Nephron (organoid): ENCODE measurements at regions not wholly inside any gene's neighbourhood (a gene's known extent, or its start where the extent isn't known, plus 50 kb on each side); places are given as distances from the start of the nearest gene placed in this dataset.

Source experiments
- H3K27ac Mint-ChIP-seq, 3 experiments: 2 replicates each; pipeline ENCODE4 v1.8.0; 2020; ENCODE audit warnings: mixed read lengths in 3 of 3, mild to moderate bottlenecking in 2 of 3, moderate library complexity in 1 of 3
- H3K27me3 Mint-ChIP-seq: 2 replicates; pipeline ENCODE4 v1.8.0; 2021; ENCODE audit warnings: low read depth, mild to moderate bottlenecking, moderate library complexity, mixed read lengths
- H3K36me3 Mint-ChIP-seq: 2 replicates; pipeline ENCODE4 v1.8.0; 2020; ENCODE audit warnings: low read depth, mixed read lengths
- H3K4me1 Mint-ChIP-seq: 2 replicates; pipeline ENCODE4 v1.8.0; 2020; ENCODE audit warnings: mixed read lengths
- H3K4me3 Mint-ChIP-seq, 3 experiments: 2 replicates each; pipeline ENCODE4 v1.8.0; 2020; ENCODE audit warnings: mild to moderate bottlenecking in 3 of 3, mixed read lengths in 3 of 3, moderate library complexity in 2 of 3
- H3K9me3 Mint-ChIP-seq: 2 replicates; pipeline ENCODE4 v1.8.0; 2020; ENCODE audit warnings: mixed read lengths
- CTCF ChIP-seq, 3 experiments: fragments of 200-600 bp; sonication (generic); IDR thresholded peaks; one replicate each; pipeline ENCODE4 v1.5.0; 2021; ENCODE audit warnings: antibody characterized with exemption in 3 of 3; ENCODE audit not compliant: unreplicated experiment in 3 of 3

- Mint-ChIP-seq H3K4me1 (peaks cover 65% of the 10 kb centered on the region), H3K27ac (peak overlapping the region; percentile 35 to 93 (median 64))
These were observed 697.9 kb downstream of the USP25 start for GRCh38 chr21:16427587-16428087.

GRCh38 chr21:16437586-16437985, 707.8 kb downstream of the USP25 start:
- H3K27me3 Mint-ChIP-seq, result no peaks in the 10 kb centered on the region
- TF ChIP-seq CTCF (IDR thresholded peaks at IDR 0.05; ENCODE audit: unreplicated experiment in 3 of 3), result no peak
- no peak overlapping the region for H3K4me3 Mint-ChIP-seq
- H3K9me3 Mint-ChIP-seq, result no peaks in the 10 kb centered on the region
- peaks cover 4% of the 10 kb centered on the region for H3K36me3 Mint-ChIP-seq
- H3K4me1 Mint-ChIP-seq, result peaks cover 23% of the 10 kb centered on the region
- no peak overlapping the region for H3K27ac Mint-ChIP-seq

More at GRCh38 chr21:16427587-16428087, 697.9 kb downstream of the USP25 start:
- no peaks in the 10 kb centered on the region for H3K9me3 Mint-ChIP-seq
- peak overlapping the region in 1 of 3 experiments; percentile 8 for H3K4me3 Mint-ChIP-seq
- H3K36me3 Mint-ChIP-seq, result no peaks in the 10 kb centered on the region
- TF ChIP-seq CTCF (IDR thresholded peaks at IDR 0.05; ENCODE audit: unreplicated experiment in 3 of 3), result no peak
- no peaks in the 10 kb centered on the region for H3K27me3 Mint-ChIP-seq

GRCh38 chr21:16438761-16439160, 709.0 kb downstream of the USP25 start:
- no peaks in the 10 kb centered on the region for H3K27me3 Mint-ChIP-seq
- H3K36me3 Mint-ChIP-seq, result peaks cover 4% of the 10 kb centered on the region
- no peaks in the 10 kb centered on the region for H3K9me3 Mint-ChIP-seq
- TF ChIP-seq CTCF (IDR thresholded peaks at IDR 0.05; ENCODE audit: unreplicated experiment in 3 of 3), result no peak
- no peak overlapping the region for H3K4me3 Mint-ChIP-seq
- H3K27ac Mint-ChIP-seq, result peak overlapping the region in 2 of 3 experiments; percentile 31 to 69
- H3K4me1 Mint-ChIP-seq, result peaks cover 23% of the 10 kb centered on the region

GRCh38 chr21:16441789-16442188, 712.0 kb downstream of the USP25 start:
- Mint-ChIP-seq H3K4me3 (no peak overlapping the region), H3K27me3 (no peaks in the 10 kb centered on the region), H3K9me3 (no peaks in the 10 kb centered on the region), H3K27ac (peak overlapping the region; percentile 9 to 27 (median 15)), H3K4me1 (peaks cover 4% of the 10 kb centered on the region), H3K36me3 (peaks cover 12% of the 10 kb centered on the region)
- no peak for TF ChIP-seq CTCF (IDR thresholded peaks at IDR 0.05; ENCODE audit: unreplicated experiment in 3 of 3)

- peak overlapping the region; percentile 10 to 88 (median 65) for H3K27ac Mint-ChIP-seq
- no peaks in the 10 kb centered on the region for H3K9me3 Mint-ChIP-seq
- H3K4me3 Mint-ChIP-seq, result no peak overlapping the region
- H3K27me3 Mint-ChIP-seq, result no peaks in the 10 kb centered on the region
- H3K4me1 Mint-ChIP-seq, result peaks cover 39% of the 10 kb centered on the region
- peaks cover 10% of the 10 kb centered on the region for H3K36me3 Mint-ChIP-seq
- peak; percentile 29 to 43 (median 31) for TF ChIP-seq CTCF (IDR thresholded peaks at IDR 0.05; ENCODE audit: unreplicated experiment in 3 of 3)
These were observed 724.6 kb downstream of the USP25 start for GRCh38 chr21:16454399-16454798.

GRCh38 chr21:16455526-16455925, 725.7 kb downstream of the USP25 start:
- Mint-ChIP-seq H3K9me3 (peaks cover 3% of the 10 kb centered on the region), H3K27ac (peak overlapping the region; percentile 86 to 88 (median 88)), H3K36me3 (peaks cover 16% of the 10 kb centered on the region), H3K4me1 (peaks cover 38% of the 10 kb centered on the region), H3K27me3 (peaks cover 3% of the 10 kb centered on the region), H3K4me3 (peak overlapping the region; percentile 10 to 56 (median 52))
- TF ChIP-seq CTCF (IDR thresholded peaks at IDR 0.05; ENCODE audit: unreplicated experiment in 3 of 3), result no peak
